SK-N-SH (cell line): ENCODE measurements at regions not wholly inside any gene's neighbourhood (a gene's known extent, or its start where the extent isn't known, plus 50 kb on each side); places are given as distances from the start of the nearest gene placed in this dataset.

Source experiments
- CTCF ChIA-PET: fragments of 300-600, 350-600 bp; formaldehyde crosslinking; extraction: SDS; loops from one replicate; lab custom pipeline; 2021; lab: Yijun Ruan, JAX
- POLR2A ChIA-PET: fragments of 350-600 bp; sonication (Branson Sonifier 250); formaldehyde crosslinking; extraction: SDS; loops from one replicate; lab custom pipeline; 2020; ENCODE audit warnings: antibody characterized with exemption, inconsistent platforms; lab: Yijun Ruan, JAX
- DNase-seq: peaks from one replicate; pipeline ENCODE4 v3.0.0; 2012
- H2AFZ ChIP-seq: fragments of 200-600 bp; sonication (generic); 2 replicates; pipeline ENCODE4 v1.8.1; 2016; ENCODE audit warnings: antibody characterized with exemption, mild to moderate bottlenecking, low read depth
- H3F3A ChIP-seq: fragments of 200-600 bp; sonication (generic); replicated peaks from 2 replicates; pipeline ENCODE3; 2016; ENCODE audit warnings: antibody characterized with exemption, mild to moderate bottlenecking; ENCODE audit not compliant: insufficient read depth
- H3K27ac ChIP-seq, 2 experiments: fragments of 200-500 bp in 1 of 2; fragments of 200-600 bp in 1 of 2; sonication (Bioruptor generic) in 1 of 2; sonication (generic), shearing (Covaris generic) in 1 of 2; 2 replicates each; pipeline versions ENCODE4 v1.5.1 to v1.6.1; 2014 to 2016; ENCODE audit warnings: low read depth in 2 of 2, inconsistent platforms in 1 of 2, low read length in 1 of 2, mild to moderate bottlenecking in 1 of 2, mixed read lengths in 1 of 2
- H3K27me3 ChIP-seq: fragments of 200-600 bp; sonication (generic), shearing (Covaris generic); 2 replicates; pipeline ENCODE4 v1.6.1; 2016; ENCODE audit warnings: mixed run types; ENCODE audit not compliant: insufficient read depth
- H3K36me3 ChIP-seq, 2 experiments: fragments of 200-500 bp in 1 of 2; fragments of 200-600 bp in 1 of 2; sonication (Bioruptor generic) in 1 of 2; sonication (generic) in 1 of 2; replicated peaks in 1 of 2; 2 replicates each; pipeline versions ENCODE3 to v1.5.1; 2014 to 2016; ENCODE audit warnings: low read length in 1 of 2, mild to moderate bottlenecking in 1 of 2; ENCODE audit not compliant: insufficient read depth in 2 of 2, control insufficient read depth in 1 of 2
- H3K4me1 ChIP-seq, 2 experiments: fragments of 200-500 bp in 1 of 2; fragments of 200-600 bp in 1 of 2; sonication (Bioruptor generic) in 1 of 2; sonication (generic), shearing (Covaris generic) in 1 of 2; 2 replicates each; pipeline versions ENCODE4 v1.5.1 to v1.6.1; 2014 to 2016; ENCODE audit warnings: low read depth in 1 of 2, low read length in 1 of 2, mixed run types in 1 of 2; ENCODE audit not compliant: insufficient read depth in 2 of 2, control insufficient read depth in 1 of 2
- H3K4me2 ChIP-seq: fragments of 200-600 bp; sonication (generic), shearing (Covaris generic); 2 replicates; pipeline ENCODE4 v1.6.1; 2017; ENCODE audit warnings: mixed run types
- H3K4me3 ChIP-seq, 2 experiments: fragments of 200-500 bp in 1 of 2; fragments of 200-600 bp in 1 of 2; sonication (Bioruptor generic) in 1 of 2; sonication (generic), shearing (Covaris generic) in 1 of 2; 2 replicates each; pipeline versions ENCODE4 v1.5.1 to v1.8.1; 2014 to 2016; ENCODE audit warnings: low read depth in 2 of 2, inconsistent platforms in 1 of 2, low read length in 1 of 2, mild to moderate bottlenecking in 1 of 2, mixed read lengths in 1 of 2, moderate library complexity in 1 of 2
- H3K79me2 ChIP-seq: fragments of 200-600 bp; sonication (generic); 2 replicates; pipeline ENCODE4 v1.8.1; 2017; ENCODE audit warnings: mild to moderate bottlenecking; ENCODE audit not compliant: insufficient read depth
- H3K9ac ChIP-seq: fragments of 200-600 bp; sonication (generic); 2 replicates; pipeline ENCODE4 v1.6.1; 2017; ENCODE audit warnings: mixed run types
- H3K9me2 ChIP-seq: fragments of 200-600 bp; sonication (generic); 2 replicates; pipeline ENCODE4 v1.6.1; 2017; ENCODE audit warnings: mixed run types
- H3K9me3 ChIP-seq: fragments of 200-600 bp; sonication (generic); 2 replicates; pipeline ENCODE4 v1.6.1; 2017; ENCODE audit warnings: mixed run types, mild to moderate bottlenecking, moderate library complexity
- H4K20me1 ChIP-seq: fragments of 200-600 bp; sonication (generic); 2 replicates; pipeline ENCODE4 v1.6.1; 2017; ENCODE audit warnings: mild to moderate bottlenecking, mixed run types; ENCODE audit not compliant: insufficient read depth
- CHD2 ChIP-seq: fragments of 150-350 bp; IDR thresholded peaks from 2 replicates; pipeline ENCODE4 v1.6.1; 2018; ENCODE audit warnings: low read length; ENCODE audit not compliant: partially characterized antibody
- ELF1 ChIP-seq: IDR thresholded peaks from 2 replicates; pipeline ENCODE4 v1.4.0; 2012
- EP300 ChIP-seq, 2 experiments: IDR thresholded peaks; 2 replicates each; pipeline versions ENCODE4 v1.4.0 to v1.6.1; 2012; ENCODE audit warnings: borderline replicate concordance in 1 of 2, low read depth in 1 of 2, low read length in 1 of 2
- EZH2phosphoT487 ChIP-seq: fragments of 200-600 bp; sonication (generic); IDR thresholded peaks from 2 replicates; pipeline ENCODE4 v1.6.1; 2017; ENCODE audit warnings: low read depth, mixed run types, mild to moderate bottlenecking, antibody characterized with exemption, moderate library complexity, borderline replicate concordance
- FOSL2 ChIP-seq: IDR thresholded peaks from 2 replicates; pipeline ENCODE4 v1.4.0; 2012; ENCODE audit warnings: low read depth, mild to moderate bottlenecking, moderate library complexity, borderline replicate concordance
- FOXJ3 ChIP-seq: sonication (generic); formaldehyde crosslinking; IDR thresholded peaks from 2 replicates; pipeline ENCODE4 v1.5.1; 2020; ENCODE audit warnings: mild to moderate bottlenecking, missing genetic modification reagents
- FOXM1 ChIP-seq: IDR thresholded peaks from 2 replicates; pipeline ENCODE4 v1.4.0; 2012; ENCODE audit warnings: low read depth, mild to moderate bottlenecking
- GATA2 ChIP-seq: sonication (generic); formaldehyde crosslinking; IDR thresholded peaks from 2 replicates; pipeline ENCODE4 v1.5.0; 2020; ENCODE audit warnings: mild to moderate bottlenecking, missing genetic modification reagents
- MAX ChIP-seq: IDR thresholded peaks from 2 replicates; pipeline ENCODE4 v1.4.0; 2012; ENCODE audit warnings: low read depth
- MXI1 ChIP-seq: IDR thresholded peaks from 2 replicates; pipeline ENCODE4 v1.6.1; 2012; ENCODE audit warnings: mild to moderate bottlenecking, low read depth, low read length, improper control_type of control experiment
- NFIC ChIP-seq: IDR thresholded peaks from 2 replicates; pipeline ENCODE4 v1.4.0; 2012; ENCODE audit warnings: borderline replicate concordance
- NRF1 ChIP-seq: IDR thresholded peaks from 2 replicates; pipeline ENCODE4 v1.6.1; 2012; ENCODE audit warnings: low read depth, mild to moderate bottlenecking, low read length
- PBX3 ChIP-seq: IDR thresholded peaks from 2 replicates; pipeline ENCODE4; 2012
- POLR2AphosphoS5 ChIP-seq: IDR thresholded peaks from 2 replicates; pipeline ENCODE4 v1.6.1; 2012; ENCODE audit warnings: low read depth, low read length
- REST ChIP-seq: IDR thresholded peaks from 2 replicates; pipeline ENCODE4 v1.6.1; 2012; ENCODE audit warnings: mild to moderate bottlenecking, low read depth, low read length, moderate library complexity
- RXRA ChIP-seq: IDR thresholded peaks from 2 replicates; pipeline ENCODE4 v1.4.0; 2012; ENCODE audit warnings: low read depth, mild to moderate bottlenecking, borderline replicate concordance
- SIN3A ChIP-seq: IDR thresholded peaks from 2 replicates; pipeline ENCODE4 v1.6.1; 2012; ENCODE audit warnings: low read depth, mild to moderate bottlenecking, low read length, moderate library complexity, borderline replicate concordance
- TAF1 ChIP-seq: IDR thresholded peaks from 2 replicates; pipeline ENCODE4 v1.6.1; 2012; ENCODE audit warnings: low read depth, mild to moderate bottlenecking, low read length, moderate library complexity, borderline replicate concordance
- TEAD4 ChIP-seq: IDR thresholded peaks from 2 replicates; pipeline ENCODE4 v1.4.0; 2012; ENCODE audit warnings: mild to moderate bottlenecking, borderline replicate concordance; ENCODE audit not compliant: insufficient read depth
- YY1 ChIP-seq: IDR thresholded peaks from 2 replicates; pipeline ENCODE4 v1.4.0; 2012; ENCODE audit warnings: low read depth, mild to moderate bottlenecking
- WGBS: methylation state at CpG from one replicate; pipeline ENCODE4 v1.1.6; 2017; ENCODE audit warnings: low lambda C conversion rate; 5-methylcytosine and 5-hydroxymethylcytosine counted together
- TF ChIP-seq, protein P1 (sequence below): IDR thresholded peaks from 2 replicates; pipeline ENCODE4 v1.4.0; 2012; ENCODE audit warnings: low read depth, borderline replicate concordance
- TF ChIP-seq, protein P2 (sequence below): fragments of 200-600 bp; sonication (generic); IDR thresholded peaks from 2 replicates; pipeline ENCODE4 v1.6.1; 2017; ENCODE audit warnings: antibody characterized with exemption, mild to moderate bottlenecking, moderate library complexity
- TF ChIP-seq, protein P3 (sequence below): IDR thresholded peaks from 2 replicates; pipeline ENCODE4 v1.4.0; 2012; ENCODE audit warnings: low read depth, borderline replicate concordance

DNA sequence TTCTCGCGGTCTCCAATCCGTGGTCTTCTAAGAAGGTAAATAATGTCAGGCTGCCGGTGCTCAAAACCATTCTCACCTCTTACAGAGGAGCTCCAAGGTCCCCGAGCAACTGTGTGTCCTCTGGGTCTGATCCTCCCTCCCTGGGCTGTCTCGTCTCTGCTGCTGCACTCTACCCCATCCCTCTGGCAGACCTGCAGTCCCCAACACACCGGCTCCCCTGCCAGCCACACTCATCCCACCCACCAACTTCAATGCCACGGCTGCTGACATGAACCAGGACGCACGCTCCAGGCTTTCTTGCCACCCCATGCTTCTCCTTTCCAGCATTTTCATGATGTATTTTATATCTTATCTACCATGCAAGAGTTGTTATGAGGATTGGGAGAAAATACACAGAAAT, 559.5 kb upstream of the SALL3 start (continued):
- no peak for TF ChIP-seq NRF1
- no peak for TF ChIP-seq ELF1
- TF ChIP-seq EP300 (IDR thresholded peaks at IDR 0.05; ENCODE audit: borderline replicate concordance in 1 of 2, low read depth in 1 of 2, low read length in 1 of 2), result no peak
- TF ChIP-seq FOXJ3 (CRISPR knock-in tag), result no peak
- TF ChIP-seq REST, result no peak
- no peak for TF ChIP-seq MAX

- Histone ChIP-seq H3K9me2 (no peaks in the 10 kb centered on the region), H3K4me1 (no peaks in the 10 kb centered on the region), H3K36me3 (no peaks in the 10 kb centered on the region), H3K79me2 (no peaks in the 10 kb centered on the region), H3K4me3 (no peak overlapping the region), H2AFZ (no peak overlapping the region), H3K4me2 (no peak overlapping the region), H3K27ac (no peak overlapping the region), H4K20me1 (no peaks in the 10 kb centered on the region), H3K9ac (no peak overlapping the region), H3K9me3 (no peaks in the 10 kb centered on the region), H3F3A (no peaks in the 10 kb centered on the region), H3K27me3 (peaks cover 8% of the 10 kb centered on the region)
- CTCF ChIA-PET, result no interaction called here
- no CpG with 5 or more reads among the region's 1 CpG for WGBS
- DNase-seq, result no peak
- POLR2A ChIA-PET, result no interaction called here
- TF ChIP-seq, protein P1, sequence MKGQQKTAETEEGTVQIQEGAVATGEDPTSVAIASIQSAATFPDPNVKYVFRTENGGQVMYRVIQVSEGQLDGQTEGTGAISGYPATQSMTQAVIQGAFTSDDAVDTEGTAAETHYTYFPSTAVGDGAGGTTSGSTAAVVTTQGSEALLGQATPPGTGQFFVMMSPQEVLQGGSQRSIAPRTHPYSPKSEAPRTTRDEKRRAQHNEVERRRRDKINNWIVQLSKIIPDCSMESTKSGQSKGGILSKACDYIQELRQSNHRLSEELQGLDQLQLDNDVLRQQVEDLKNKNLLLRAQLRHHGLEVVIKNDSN, result no peak
- TF ChIP-seq EZH2phosphoT487 (no peak), CHD2 (no peak), SIN3A (no peak), TAF1 (no peak), YY1 (no peak), TEAD4 (no peak), NFIC (no peak), POLR2AphosphoS5 (no peak), RXRA (no peak), FOSL2 (no peak), PBX3 (no peak), FOXM1 (no peak), MXI1 (no peak), GATA2 (CRISPR knock-in tag) (no peak)
- TF ChIP-seq, protein P2, sequence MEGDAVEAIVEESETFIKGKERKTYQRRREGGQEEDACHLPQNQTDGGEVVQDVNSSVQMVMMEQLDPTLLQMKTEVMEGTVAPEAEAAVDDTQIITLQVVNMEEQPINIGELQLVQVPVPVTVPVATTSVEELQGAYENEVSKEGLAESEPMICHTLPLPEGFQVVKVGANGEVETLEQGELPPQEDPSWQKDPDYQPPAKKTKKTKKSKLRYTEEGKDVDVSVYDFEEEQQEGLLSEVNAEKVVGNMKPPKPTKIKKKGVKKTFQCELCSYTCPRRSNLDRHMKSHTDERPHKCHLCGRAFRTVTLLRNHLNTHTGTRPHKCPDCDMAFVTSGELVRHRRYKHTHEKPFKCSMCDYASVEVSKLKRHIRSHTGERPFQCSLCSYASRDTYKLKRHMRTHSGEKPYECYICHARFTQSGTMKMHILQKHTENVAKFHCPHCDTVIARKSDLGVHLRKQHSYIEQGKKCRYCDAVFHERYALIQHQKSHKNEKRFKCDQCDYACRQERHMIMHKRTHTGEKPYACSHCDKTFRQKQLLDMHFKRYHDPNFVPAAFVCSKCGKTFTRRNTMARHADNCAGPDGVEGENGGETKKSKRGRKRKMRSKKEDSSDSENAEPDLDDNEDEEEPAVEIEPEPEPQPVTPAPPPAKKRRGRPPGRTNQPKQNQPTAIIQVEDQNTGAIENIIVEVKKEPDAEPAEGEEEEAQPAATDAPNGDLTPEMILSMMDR, result no peak
- TF ChIP-seq, protein P3, sequence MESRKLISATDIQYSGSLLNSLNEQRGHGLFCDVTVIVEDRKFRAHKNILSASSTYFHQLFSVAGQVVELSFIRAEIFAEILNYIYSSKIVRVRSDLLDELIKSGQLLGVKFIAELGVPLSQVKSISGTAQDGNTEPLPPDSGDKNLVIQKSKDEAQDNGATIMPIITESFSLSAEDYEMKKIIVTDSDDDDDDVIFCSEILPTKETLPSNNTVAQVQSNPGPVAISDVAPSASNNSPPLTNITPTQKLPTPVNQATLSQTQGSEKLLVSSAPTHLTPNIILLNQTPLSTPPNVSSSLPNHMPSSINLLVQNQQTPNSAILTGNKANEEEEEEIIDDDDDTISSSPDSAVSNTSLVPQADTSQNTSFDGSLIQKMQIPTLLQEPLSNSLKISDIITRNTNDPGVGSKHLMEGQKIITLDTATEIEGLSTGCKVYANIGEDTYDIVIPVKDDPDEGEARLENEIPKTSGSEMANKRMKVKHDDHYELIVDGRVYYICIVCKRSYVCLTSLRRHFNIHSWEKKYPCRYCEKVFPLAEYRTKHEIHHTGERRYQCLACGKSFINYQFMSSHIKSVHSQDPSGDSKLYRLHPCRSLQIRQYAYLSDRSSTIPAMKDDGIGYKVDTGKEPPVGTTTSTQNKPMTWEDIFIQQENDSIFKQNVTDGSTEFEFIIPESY, result no peak
Measured at GRCh38 chr18:78421392-78421791, 558.2 kb upstream of the SALL3 start.
